ENCODE measurements at regions not wholly inside any gene's neighbourhood (a gene's known extent, or its start where the extent isn't known, plus 50 kb on each side); places are given as distances from the start of the nearest gene placed in this dataset.
"Not testable (repeated sequence)": the region's sequence is repeated elsewhere in the genome, so short reads cannot be mapped to it uniquely, and the experiment has no call there.

DNA sequence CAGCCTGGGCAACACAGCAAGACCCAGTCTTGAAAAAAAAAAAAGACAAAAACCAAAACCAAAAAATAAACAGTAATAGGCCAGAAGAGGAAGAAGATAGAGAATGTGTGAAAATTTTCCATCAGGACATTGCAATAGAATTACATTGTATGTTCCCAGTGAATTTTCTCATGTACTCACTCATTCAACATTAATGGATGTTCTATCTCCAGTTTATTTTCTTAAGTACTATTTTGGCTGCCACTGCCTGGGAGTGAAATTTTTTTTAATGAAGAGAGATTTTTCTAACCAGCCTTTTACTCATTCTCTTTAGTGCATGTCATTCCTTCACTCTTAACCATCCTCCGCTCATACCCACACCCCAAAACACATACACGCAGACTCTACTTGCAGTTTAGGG, 282.8 kb downstream of the ALDH8A1 start:
- no peak for DNase-seq

DNA sequence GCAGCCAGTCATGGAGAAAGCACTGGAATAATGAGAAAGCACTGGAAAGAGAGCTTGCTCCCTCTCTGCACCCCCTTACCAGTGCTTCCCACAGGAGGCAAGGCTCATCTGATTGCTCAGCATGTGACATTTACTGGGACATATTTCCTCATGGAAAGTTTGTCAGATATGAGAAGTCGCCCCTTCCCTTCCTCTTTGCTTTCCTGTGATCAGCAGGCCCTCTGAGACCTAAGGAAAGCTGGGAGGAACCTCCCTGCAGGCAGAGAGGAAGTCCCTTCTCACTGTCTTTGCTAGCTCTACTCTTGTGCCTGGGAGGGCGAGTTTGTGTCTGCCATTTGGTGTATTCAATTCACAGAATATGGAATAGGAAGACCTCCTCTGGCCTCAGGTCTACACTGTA, 283.8 kb downstream of the ALDH8A1 start:
- DNase-seq = no peak

DNA sequence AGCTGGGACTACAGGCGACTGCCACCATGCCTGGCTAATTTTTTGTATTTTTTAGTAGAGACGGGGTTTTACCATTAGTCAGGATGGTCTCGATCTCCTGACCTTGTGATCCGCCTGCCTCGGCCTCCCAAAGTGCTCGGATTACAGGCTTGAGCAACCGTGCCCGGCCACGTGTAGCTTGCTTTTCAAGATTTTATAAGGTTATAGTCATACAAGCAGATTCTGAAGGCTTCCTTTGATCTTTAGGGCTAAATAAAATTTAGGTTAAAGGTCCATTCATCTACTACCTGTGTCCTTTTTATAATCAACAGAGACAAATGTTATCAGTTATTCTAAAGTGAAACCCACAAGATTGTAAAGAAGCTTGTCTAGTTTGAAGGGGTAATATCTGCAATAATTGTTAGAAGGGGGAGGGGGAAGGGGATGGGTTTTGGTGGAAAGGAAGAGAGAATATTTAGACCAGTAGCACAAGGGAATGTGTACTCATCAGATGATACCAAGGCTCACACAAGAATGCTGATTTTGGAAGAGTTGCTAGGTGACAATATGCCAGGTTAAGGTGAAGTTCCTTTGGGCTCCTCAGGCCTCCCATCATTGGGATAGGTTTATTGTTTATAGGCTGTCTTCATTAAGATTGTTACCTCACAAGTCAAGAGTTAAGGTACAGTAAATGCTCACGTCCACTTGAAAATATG, 284.7 kb downstream of the ALDH8A1 start:
- DNase-seq = no peak

DNA sequence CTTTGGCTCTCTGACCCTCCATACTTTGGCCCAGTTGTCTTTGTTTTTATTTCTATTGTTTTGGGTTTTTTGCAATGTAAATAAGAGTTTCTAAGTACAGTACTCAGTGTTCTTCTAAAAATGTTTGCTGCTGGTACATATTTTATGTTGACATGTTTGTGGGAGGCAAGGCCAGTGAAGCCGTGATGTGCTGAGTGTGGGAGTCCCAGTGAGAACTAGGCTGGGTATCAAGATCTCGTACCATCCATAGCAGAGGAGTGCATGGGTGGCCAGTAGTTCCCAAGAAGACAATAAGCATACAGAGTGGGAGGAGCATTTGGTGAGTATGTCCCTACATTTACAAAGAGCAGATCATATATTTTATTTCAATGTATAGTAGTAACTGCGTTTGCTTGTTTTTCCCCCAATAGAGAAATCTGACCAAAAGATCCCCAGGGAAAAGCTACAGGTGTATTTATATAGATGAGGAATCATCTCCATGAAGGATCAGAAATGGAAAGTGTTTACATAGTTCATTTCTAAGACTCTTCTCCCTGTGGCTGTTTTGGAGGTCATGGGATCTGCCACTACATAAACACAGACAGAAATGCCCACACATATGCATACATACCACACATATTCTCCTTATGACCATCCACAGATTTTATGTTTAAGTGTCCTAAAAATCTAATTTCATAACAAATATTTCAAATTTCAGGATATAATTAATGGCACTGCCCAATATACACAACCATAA, 285.9 kb downstream of the ALDH8A1 start:
- no peak for DNase-seq

DNA sequence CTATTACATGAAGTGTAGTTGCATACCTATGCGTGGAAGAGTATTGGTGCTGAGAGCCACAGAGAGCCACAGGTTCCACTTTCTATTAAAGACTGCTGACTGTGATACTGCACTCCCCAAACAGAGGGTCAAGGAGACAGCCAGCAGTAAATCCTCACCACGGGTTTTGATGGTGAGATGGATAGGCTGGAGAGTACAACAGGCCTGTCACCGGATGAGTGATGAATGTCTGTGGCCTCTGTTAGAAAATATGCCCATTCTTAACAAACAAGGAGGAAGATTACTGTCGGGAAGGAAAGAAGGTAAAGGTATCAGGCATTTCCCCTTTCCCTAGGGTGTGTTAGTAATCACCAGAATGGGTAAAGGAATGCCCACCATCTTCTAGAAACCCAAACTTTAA, 286.5 kb downstream of the ALDH8A1 start:
- DNase-seq = no peak

DNA sequence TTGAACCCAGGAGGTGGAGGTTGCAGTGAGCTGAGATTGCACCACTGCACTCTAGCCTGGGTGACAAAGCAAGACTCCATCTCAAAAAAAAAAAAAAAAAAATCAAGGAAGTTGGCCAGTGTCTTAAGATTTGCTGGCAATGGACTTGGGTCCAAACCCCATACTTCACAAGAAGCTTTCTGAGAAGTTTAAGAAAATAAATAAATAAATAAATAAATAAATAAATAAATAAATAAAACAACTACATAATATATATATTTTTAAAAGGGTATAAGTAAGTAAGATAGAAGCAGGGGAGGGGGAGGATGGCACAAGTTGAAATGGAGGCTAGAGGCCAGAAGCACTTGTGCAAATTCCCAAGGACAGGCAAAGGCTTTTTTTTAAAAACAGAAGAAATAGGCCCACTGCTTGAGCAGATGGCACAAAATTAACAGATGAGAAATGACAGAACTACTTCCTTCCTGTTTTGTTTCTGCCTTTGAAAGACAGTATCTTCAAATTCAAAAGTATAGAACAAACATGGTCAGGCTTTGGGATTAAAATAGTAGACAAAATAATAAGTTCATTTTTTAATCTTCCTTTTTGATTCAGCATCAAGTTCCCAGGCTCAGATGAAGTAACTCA, 287.7 kb downstream of the ALDH8A1 start:
- no peak for DNase-seq

DNA sequence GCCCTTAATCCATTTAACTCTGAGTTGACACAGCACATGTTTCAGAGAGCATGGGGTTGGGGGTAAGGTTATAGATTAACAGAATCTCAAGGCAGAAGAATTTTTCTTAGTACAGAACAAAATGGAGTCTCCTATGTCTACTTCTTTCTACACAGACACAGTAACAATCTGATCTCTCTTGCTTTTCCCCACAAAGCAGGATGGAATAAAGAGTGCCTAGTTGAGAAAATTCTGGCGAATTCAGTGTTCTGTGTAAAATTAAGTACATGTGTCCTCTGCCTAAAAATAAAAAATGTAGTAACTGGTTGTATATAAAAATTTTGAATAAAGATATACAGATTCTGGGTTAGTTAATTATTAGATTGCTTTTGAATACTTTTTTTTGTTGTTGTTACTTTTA, 290.0 kb downstream of the ALDH8A1 start:
- DNase-seq = not testable (repeated sequence)

DNA sequence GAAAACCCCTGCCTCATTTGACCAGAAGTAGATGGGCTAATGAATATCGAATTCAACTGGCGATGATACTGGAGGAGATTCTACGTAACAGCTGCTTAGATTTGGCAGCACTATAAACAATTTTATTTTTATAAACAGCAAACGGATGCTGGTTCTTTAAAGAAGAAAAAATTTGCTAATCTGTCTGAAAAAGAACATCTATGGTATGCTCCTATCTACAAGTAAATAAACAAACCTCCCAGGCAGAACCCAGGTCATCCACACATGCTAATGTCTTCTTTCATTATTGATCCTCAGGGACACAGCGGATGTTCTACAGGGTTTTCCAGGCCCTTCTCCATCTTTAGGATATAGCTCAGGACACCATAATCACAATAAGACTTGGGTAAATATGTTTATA, 291.3 kb downstream of the ALDH8A1 start:
- DNase-seq = no peak

DNA sequence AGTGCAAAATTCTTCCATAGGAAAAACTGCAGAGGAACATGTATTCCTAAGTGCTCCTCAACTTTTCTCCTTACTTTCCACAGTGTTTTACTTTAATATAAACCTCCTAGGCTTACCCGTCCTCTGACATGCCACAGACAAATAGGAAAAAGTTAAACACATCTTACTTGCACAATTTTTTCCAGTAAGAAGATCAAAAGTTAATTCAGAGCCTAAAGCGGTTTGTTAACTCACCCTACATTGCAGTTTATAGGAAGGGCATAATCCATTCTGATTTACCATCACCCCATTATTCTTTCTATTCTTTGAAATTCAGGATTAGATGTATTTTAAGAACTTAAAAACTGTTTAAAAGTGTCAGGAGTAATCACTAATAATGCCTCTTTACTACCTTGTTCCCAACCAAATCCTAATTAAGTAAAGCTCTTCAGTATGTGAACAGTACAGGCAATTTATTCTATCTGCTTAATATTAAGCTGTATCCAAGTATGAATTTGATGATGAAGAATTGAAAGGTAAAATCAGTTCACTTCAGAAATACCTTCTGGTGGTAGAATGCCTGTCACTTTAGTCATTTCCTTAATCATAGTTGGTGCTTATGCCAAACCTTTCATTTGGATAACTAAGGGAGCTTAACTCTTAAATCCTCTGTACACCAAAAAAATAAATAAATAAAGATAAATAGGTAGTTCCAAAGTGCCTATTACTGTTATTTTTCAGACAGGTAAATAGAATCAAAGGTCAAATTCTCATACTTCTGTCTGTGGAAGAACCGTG, 292.0 kb downstream of the ALDH8A1 start:
- DNase-seq = no peak

DNA sequence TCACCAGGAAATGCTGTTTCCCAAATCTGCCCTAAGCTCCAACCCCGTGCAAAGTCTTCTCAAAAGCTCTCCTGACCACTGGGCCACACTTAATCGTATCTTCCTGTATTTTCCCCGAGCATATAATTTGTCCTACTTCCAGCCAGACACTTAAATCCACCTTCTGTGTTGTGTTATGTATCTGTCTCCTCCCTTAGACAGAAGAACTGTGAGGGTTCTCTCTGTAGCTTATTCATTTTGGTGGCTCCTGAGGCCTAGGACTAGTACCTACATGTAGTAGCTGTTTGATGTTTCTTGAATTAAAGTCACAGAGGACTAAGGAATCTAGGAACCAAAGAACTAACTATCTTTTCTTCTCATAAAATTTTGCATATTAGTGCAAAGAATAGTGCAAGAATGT, 292.6 kb downstream of the ALDH8A1 start:
- DNase-seq = no peak

DNA sequence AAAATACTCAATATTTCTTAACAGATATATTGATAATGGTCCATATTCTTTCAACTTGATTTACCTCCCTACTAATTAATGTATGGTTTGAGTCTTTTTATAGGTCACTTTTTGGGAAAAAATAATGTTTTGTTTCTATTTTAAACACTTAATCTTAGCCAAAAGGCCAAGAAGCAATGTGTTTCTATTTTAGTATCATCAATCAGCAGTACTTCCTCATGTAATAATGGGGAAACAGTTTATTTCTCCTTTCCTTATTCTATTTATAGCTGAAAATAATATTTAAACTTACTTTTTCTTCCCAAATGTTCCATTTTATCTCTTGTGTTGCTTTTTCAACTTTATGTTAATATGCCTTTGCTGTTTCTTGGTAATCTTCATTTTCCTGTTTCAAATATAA, 295.1 kb downstream of the ALDH8A1 start:
- DNase-seq = no peak

DNA sequence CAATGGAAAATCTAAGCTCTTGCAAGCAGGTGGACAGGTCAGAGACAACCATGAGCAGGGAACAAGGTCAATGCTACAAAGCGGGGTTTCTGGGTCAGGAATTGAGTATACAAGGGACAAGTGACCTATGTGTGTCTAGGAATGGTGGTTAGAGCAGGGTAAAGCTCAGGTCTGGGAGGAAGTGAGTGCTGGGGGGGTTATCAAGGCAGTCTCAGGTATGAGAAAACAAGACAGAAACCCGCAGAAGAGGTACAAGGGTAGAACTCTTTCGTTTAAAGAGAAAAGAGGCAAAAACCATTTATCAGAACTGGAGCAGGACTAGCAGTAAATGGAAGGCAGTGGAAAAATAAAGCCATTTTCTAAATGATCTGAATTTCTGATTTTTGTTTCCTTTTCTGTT, 298.4 kb downstream of the ALDH8A1 start:
- DNase-seq = no peak

DNA sequence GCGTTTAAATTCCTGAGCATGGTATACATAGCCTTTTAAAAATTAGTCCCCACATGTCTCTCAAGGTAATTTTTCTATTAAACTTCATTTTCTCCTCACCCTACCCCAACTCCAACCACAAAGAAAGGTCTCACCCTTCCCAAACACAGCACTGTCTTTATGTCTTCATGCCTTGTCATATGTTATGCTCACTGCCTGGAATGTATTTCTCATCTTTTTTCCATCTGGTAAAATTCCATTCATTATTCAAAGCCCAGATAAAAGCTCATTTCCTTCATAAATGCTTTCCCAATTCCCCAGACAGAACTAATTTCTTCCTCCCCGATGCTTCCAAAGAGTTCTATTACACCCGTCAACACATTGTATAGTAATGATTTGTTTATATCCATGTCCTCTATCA, 302.0 kb downstream of the ALDH8A1 start:
- no peak for DNase-seq

DNA sequence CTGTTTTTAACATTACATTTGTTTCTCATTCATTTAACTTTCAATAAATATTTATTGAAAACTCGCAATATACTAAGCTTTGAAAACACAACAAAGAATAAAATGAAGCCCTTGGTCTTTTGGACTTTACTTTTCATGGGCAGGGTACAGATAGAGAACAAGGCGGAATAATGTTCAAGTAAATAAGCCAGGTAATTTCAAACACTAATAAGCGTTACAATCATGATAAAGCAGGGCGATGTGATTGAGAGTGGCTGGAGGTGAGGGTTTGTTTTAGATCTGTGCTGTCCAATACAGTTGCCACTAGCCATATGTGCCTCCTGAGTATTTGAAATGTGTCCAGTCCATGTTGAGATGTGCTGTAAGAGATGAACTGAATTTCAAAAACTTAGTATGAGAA, 307.1 kb downstream of the ALDH8A1 start:
- DNase-seq = no peak

DNA sequence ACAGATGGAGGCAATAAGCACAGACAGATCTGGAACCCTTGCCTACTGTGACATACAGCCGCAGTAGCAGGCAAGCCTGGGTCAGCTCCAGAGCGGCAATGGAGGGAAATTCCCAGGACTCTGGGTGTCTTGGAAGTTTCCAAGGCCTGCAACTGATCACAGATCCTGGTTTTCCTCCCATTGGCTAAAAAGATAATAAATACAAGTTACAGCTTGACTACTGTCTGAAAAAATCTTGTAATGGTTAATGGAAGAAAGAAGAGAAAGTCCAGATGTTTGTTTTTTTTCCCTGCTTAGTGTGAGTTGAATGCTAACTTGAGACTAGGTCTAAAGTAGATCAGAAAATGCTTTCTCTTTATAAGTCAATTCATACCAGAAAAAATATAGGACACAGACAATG, 307.6 kb downstream of the ALDH8A1 start:
- no peak for DNase-seq

DNA sequence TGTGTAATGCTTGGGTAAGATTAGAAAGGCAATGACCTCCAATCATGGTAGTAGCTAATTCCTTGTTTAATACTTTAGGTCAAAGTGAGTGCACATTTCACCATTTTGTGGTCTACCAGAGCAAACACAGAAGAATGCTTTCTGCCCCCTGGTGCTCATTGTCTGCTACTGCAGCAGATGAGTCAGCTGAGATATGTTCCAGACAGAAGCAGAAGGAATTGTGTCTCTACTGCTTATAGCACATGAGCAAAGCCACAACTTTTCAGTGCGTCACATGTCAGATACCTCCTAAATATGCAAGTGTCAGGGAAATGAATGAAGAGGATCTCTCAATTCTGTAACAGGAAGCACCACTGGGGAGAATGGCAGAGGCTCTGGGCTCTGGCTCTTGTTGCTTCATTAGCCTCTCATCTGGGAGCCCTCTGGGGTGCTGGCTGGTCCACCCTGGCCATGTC, 308.9 kb downstream of the ALDH8A1 start:
- peak in 12 of 14 donors; percentile 29 to 79 (median 62) for DNase-seq

DNA sequence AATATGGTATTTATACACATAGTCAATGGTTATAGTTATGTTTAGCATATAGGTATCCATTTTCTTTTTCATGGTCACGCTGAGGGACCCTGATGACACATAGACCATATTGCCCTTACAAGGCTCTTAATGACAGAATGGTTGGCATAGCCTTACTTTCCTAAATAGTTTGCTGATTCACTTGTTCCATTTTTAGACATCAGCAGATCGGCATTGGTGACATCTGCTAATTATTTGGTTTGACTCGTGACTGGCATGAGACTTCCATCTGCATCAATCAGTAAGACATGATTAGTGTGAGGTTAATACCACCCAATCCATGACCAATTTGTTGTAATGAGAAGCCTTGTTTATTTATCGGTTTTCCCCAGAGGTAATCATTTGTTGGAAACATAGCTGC, 309.7 kb downstream of the ALDH8A1 start:
- no peak for DNase-seq

DNA sequence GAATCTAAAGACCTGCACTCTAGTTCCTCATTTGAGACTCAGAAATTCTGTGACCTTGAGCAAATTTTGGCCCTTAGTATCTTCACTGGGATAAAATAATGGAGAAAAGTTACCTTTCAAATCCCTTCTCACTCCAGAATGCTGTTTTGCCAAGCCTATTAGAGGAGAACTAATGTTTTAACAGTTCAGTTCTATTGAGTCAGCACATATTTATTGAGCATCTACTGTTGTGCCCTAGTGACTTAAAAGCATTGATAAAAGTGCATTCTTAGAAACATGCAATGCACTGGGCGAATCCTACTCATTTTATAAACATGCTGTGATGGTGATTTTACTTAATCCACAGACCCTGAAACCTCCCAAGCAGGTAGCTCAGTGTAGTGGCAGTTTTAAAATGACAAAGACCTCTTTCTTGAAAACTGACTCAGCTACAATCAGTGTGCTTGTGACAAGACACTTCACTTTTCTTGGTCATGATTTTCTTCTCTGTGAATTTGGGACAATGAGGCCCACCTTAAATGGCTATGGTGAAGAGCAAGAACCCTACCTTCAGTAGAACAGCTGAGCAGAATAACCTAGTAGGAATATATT, 312.0 kb downstream of the ALDH8A1 start:
- DNase-seq = no peak

DNA sequence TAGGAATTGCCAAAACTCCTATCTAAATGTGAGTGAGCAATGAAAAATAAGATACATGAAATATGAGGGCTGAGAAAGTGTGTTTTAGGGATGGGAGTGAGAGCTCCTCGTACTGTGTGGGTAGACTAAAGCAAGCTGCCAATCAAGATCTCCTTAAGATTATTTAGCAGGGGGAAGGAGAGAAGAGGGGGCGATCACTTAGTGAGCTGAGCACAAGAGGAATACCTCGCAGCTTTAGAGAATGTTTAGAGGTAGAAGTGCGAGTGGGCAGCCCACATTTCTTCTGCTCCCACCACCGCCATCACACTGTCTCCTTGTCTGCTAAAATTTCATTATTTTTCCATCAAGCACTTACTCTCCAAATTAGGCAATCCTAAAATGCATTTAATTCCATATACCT, 312.6 kb downstream of the ALDH8A1 start:
- DNase-seq = no peak

DNA sequence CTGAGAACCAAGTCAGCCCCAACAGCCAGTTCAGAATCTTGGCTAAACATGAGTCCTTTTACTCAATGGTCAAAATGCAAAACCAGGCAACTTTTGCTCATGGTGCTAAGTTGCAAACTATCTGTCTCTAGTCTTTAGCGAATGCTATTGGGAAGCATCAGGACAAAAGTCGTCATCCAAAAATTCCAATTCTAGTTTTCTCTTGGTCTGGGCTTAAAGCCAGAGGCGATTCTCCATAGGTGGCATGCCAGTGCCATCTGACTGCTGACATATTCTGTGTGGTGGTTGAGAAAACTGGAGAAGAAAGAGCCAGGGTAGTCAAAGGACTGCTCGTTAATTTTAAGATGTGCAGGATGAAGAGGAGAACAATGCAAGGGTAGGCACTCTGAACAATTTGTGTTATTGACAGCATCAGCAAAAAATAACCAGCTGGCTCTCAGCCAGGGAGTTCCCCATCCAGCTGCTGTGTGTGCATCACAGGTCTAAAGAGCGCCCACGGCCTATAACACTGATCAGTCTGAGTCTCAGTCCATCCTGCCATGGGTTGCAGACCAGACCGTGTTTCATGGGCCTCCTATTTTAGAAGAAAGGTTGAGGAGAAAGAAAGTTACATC, 313.6 kb downstream of the ALDH8A1 start:
- peak in 1 of 14 donors; percentile 28 for DNase-seq

DNA sequence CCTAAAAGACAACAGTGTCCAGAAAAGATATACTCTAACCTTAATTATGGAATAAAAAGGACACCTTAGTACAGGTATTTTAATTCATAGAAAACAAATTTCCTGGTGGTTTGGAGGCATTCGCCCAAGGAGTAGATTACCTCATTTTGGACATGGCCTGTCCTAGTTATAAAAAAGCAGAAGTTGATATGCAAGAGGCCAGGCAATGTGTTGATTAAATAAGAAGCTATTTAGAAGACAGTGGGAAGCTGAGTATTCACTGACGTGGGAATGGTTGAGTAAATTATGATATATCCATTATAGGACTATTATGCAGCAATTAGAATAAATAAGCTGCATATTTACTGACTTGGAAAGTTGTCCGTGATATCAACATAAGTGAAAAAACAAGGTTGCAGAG, 314.9 kb downstream of the ALDH8A1 start:
- no peak for DNase-seq

DNA sequence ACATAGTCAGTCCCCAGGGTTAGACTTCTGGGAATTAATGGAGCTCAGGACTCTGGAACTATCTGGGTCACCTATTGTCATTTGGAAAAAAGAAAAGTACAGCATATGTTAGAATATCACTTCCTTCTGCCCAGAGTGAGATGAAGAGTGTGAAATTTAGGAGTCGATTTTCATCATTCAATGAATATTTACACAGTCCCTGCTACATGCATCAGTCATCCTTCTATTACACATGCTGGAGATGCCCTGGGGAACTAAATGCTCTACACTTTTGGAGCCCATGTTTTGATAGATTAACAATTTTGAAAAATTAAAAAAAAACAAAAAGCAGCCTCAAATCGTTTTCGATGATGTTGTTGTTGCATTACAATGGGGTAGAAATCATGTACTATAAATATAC, 315.4 kb downstream of the ALDH8A1 start:
- no peak for DNase-seq
